ENCODE measurements at regions not wholly inside any gene's neighbourhood (a gene's known extent, or its start where the extent isn't known, plus 50 kb on each side); places are given as distances from the start of the nearest gene placed in this dataset.
"Not testable (repeated sequence)": the region's sequence is repeated elsewhere in the genome, so short reads cannot be mapped to it uniquely, and the experiment has no call there.

DNA sequence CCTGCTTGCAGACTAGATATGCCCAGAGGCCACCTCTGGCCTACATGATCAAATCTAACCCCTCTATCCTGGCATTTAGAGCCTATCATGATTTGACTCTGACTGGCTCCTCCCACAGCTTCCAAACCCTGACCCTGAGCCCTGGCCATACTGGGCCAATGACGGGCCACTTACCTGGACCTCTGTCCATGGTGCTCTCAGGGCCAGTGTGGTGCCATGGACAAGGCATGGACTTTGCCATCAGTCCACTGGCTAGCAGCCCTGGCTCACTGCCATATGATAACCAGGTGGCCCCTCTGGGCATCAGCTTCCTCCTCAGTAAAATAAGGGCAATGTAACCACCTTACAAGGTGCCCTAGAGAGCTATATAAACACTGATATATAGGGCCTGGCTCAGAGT lies 713.4 kb downstream of the PTPRU start:
- DNase-seq (ENCODE audit: extremely low read depth in 1 of 2, low read depth in 1 of 2), result no peak

DNA sequence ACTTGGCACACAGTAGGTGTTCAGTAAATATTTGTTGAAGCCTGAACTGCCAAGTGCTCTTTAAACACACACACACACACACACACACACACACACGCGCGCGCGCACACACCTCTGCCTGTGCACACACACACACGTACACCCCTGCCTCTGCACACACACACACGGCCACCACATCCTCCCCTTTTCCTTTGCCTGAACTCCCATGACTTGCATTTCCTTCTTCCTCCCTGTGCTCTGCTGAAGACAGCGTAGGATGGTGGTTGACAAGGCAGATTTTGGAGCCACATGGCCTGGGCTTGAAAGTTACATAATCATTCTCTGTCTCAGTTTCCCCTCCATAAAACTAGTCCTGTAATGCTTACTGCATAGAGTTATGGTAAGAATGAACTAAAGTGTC lies 712.3 kb downstream of the PTPRU start:
- DNase-seq (ENCODE audit: extremely low read depth in 1 of 2, low read depth in 1 of 2), result no peak

DNA sequence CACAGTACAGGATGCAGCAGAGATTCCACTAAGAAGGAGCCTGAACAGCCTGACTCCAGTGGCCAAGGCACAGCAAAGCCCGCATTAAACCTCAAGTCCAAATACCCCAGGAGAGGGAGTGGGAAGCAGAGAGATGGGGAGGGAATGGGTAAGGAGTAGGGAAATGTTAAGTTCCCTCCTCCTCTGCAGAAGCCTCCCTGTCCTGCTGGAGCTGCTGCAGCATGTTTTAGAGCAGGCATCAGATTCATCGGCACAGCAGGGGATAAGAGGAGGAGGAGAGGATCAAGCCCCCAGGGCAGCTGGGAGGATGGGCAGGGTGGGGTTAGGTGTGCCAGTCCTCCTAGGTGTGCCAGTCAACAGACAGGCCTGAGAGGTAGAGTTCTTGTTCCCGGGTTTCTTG lies 709.7 kb downstream of the PTPRU start:
- DNase-seq (ENCODE audit: extremely low read depth in 1 of 2, low read depth in 1 of 2), result no peak

GRCh38 chr1:29945426-29945825 lies 709.1 kb downstream of the PTPRU start:
- no peak for DNase-seq (ENCODE audit: extremely low read depth in 1 of 2, low read depth in 1 of 2)

DNA sequence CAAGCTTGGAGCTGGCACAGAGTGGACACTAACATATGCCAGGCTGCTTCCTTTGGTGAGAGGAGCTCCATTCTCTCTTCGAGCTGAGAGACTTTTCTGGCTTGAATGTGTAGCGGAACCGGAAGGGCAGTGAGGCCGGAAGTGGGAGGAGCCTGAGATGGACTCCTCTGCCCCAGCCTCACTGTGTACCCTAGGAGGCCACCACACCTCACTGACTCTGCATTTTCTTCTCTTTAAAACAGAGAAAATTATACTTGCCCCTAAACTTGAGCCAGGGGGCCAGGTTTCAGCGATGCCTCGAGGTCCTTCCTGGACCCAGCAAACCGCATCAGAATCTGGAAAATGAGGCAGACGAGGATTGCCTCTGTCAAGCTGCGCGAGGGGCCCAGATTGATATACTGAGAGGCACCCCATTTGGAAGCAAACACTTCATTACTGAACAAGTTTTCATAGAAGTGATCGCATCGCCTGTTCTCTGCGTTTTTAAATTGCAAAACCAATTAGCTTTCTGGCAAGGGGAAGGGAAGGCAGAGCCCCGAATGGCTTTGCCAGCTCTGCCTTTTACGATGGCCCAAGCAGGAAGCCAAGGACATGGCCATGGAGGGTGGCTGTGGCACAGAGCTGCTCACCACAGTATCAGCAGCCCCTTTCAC lies 708.1 kb downstream of the PTPRU start:
- no peak for DNase-seq (ENCODE audit: extremely low read depth in 1 of 2, low read depth in 1 of 2)

DNA sequence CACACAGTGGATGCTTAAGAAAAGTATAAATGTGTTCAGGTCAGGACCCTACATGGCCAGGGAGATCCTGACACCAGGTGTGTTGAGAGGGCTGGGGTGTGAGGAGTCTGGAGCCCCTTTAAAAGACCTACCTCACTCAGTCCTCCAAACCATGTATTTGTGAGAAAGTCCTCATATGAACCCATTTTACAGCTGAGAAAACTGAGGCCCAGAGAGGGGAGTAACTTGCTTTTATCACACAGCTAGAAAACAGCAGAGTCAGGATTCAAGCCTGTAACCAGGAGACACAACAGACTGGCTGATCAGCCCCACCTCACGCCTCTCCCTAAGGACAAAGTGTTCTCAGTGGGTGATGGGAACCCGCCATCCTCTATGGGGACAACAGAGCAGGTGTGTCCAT lies 706.7 kb downstream of the PTPRU start:
- DNase-seq (ENCODE audit: extremely low read depth in 1 of 2, low read depth in 1 of 2), result no peak

- DNase-seq (ENCODE audit: extremely low read depth in 1 of 2, low read depth in 1 of 2), result no peak
Measured at GRCh38 chr1:29939079-29939478, 702.8 kb downstream of the PTPRU start.

DNA sequence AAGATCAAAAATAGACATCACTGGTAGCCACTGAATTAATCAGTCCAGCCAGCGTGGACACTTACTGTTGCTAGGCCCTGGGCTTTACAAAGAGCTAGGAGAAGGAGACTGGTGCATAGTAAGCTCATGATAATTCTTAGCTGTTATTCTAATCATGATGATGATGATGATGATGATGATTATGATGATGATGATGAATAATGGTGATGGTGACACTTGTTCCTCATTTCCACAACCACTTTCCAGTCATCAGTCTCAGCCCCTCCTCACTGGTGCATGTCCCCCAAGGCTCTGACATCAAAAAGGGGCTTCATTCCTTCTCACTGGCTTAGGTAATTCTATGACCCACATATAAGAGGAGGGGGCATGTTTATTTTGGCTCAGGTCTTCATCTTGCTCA lies 701.0 kb downstream of the PTPRU start:
- no peak for DNase-seq (ENCODE audit: extremely low read depth in 1 of 2, low read depth in 1 of 2)

GRCh38 chr1:29936031-29936544 lies 699.8 kb downstream of the PTPRU start:
- no peak for DNase-seq (ENCODE audit: extremely low read depth in 1 of 2, low read depth in 1 of 2)

GRCh38 chr1:29934255-29934772 lies 698.0 kb downstream of the PTPRU start:
- DNase-seq (ENCODE audit: extremely low read depth in 1 of 2, low read depth in 1 of 2), result no peak

GRCh38 chr1:29933067-29933466 lies 696.7 kb downstream of the PTPRU start:
- no peak for DNase-seq (ENCODE audit: extremely low read depth in 1 of 2, low read depth in 1 of 2)

- no peak for DNase-seq (ENCODE audit: extremely low read depth in 1 of 2, low read depth in 1 of 2)
Measured at GRCh38 chr1:29932626-29933025, 696.3 kb downstream of the PTPRU start.

- no peak for DNase-seq (ENCODE audit: extremely low read depth in 1 of 2, low read depth in 1 of 2)
Measured at GRCh38 chr1:29931477-29932175, 695.3 kb downstream of the PTPRU start.

- no peak for DNase-seq (ENCODE audit: extremely low read depth in 1 of 2, low read depth in 1 of 2)
Measured at GRCh38 chr1:29925058-29925457, 688.7 kb downstream of the PTPRU start.

GRCh38 chr1:29924017-29924431 lies 687.7 kb downstream of the PTPRU start:
- DNase-seq (ENCODE audit: extremely low read depth in 1 of 2, low read depth in 1 of 2), result no peak

GRCh38 chr1:29921741-29922140 lies 685.4 kb downstream of the PTPRU start:
- DNase-seq (ENCODE audit: extremely low read depth in 1 of 2, low read depth in 1 of 2), result no peak

DNA sequence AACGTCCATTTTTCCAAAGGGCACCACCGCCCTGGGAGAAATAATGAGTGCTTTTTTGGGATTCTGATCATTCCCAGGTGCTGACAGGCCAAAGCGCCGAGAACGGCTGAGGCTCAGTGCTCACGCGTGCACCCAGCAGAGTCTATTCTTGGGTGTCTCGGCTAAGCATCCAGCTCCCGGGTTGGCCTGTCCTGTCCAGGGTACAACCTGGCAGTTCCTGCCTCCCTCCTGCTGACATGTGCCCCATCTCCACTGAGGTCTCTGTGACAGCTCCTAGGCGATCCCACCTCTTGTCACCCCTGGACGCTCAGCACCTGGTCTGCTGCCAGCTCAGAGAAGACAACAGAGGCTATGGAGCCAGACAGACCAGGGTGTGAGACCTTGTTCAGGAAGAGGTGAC lies 684.5 kb downstream of the PTPRU start:
- no peak for DNase-seq (ENCODE audit: extremely low read depth in 1 of 2, low read depth in 1 of 2)

DNA sequence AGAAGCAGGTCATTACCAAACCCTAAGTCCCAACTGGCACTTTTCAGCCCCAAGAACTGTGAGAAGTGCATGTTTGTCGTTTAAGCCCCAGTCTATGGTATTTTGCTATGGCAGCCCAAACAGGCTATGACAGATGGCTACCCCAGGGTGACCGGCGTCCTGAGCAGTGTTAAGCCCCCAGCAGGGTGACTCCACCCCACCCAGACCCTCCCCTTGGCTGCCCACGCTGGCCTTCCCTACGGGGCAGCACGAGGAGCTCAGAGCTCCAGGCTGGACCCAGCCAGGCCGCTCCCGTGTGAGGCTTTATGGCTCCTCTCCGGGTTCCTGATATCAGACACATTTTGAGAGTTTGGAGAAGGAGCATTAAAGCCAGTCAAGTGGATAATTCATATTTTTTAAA lies 684.0 kb downstream of the PTPRU start:
- no peak for DNase-seq (ENCODE audit: extremely low read depth in 1 of 2, low read depth in 1 of 2)

- DNase-seq (ENCODE audit: extremely low read depth in 1 of 2, low read depth in 1 of 2), result not testable (repeated sequence)
Measured at GRCh38 chr1:29919041-29919440, 682.7 kb downstream of the PTPRU start.

GRCh38 chr1:29916656-29917369 lies 680.5 kb downstream of the PTPRU start:
- DNase-seq (ENCODE audit: extremely low read depth in 1 of 2, low read depth in 1 of 2), result no peak

GRCh38 chr1:29914936-29915335 lies 678.6 kb downstream of the PTPRU start:
- no peak for DNase-seq (ENCODE audit: extremely low read depth in 1 of 2, low read depth in 1 of 2)

DNA sequence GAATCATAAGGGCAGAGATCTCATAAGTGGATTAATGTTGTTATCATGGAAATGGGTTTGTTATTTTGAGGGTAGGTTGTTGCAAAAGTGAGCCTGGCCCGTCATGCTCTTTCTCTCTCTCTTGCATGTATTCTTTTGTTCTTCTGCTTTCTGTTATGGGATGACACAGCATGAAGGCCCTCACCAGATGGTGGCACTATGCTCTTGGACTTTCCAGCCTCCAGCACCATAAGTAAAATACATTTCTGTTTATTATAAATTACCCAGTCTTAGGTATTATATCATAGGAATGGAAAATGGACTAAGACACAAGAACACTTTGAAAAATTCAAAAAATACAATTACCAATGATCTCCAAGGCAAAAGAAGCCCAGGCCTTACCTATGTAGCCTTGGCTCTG lies 676.1 kb downstream of the PTPRU start:
- no peak for DNase-seq (ENCODE audit: extremely low read depth in 1 of 2, low read depth in 1 of 2)

Measured in activated CD8-positive, alpha-beta memory T cell treated with anti-CD3 and anti-CD28 coated beads for 1 hour (primary cell).